HEK293 (cell line): ENCODE measurements at regions not wholly inside any gene's neighbourhood (a gene's known extent, or its start where the extent isn't known, plus 50 kb on each side); places are given as distances from the start of the nearest gene placed in this dataset.

Source experiments
- CTCF ChIP-seq: fragments of 450-650 bp; formaldehyde crosslinking; IDR thresholded peaks from 2 replicates; pipeline ENCODE4 v1.5.1; 2016; ENCODE audit warnings: missing biosample characterization, missing genetic modification characterization
- SP7 ChIP-seq: fragments of 450-650 bp; formaldehyde crosslinking; IDR thresholded peaks from 2 replicates; pipeline ENCODE4 v1.5.1; 2016; ENCODE audit warnings: missing biosample characterization, missing genetic modification characterization
- ZNF18 ChIP-seq: fragments of 450-650 bp; formaldehyde crosslinking; IDR thresholded peaks from 2 replicates; pipeline ENCODE4 v1.5.1; 2016; ENCODE audit warnings: missing biosample characterization, missing genetic modification characterization
- ZNF350 ChIP-seq: fragments of 450-650 bp; formaldehyde crosslinking; IDR thresholded peaks from 2 replicates; pipeline ENCODE4 v1.5.0; 2017; ENCODE audit warnings: missing biosample characterization, mild to moderate bottlenecking, missing genetic modification characterization

GRCh38 chr6:145290122-145290521 is 445.2 kb downstream of the EPM2A start:
- TF ChIP-seq ZNF350 (tag by site-specific recombination): no peak
- no peak for TF ChIP-seq CTCF (tag by site-specific recombination)
- TF ChIP-seq SP7 (tag by site-specific recombination): no peak
- TF ChIP-seq ZNF18 (tag by site-specific recombination): no peak
